Suprapubic skin (tissue), 4 donors: ENCODE measurements at regions not wholly inside any gene's neighbourhood (a gene's known extent, or its start where the extent isn't known, plus 50 kb on each side); places are given as distances from the start of the nearest gene placed in this dataset.
"Not testable (repeated sequence)": the region's sequence is repeated elsewhere in the genome, so short reads cannot be mapped to it uniquely, and the experiment has no call there.

Experiments
- DNase-seq, 2 donors: peaks; one replicate each; pipeline ENCODE4 v3.0.0-alpha.2; 2019; ENCODE audit warnings: low spot score in 2 of 2
- H3K27ac ChIP-seq: fragments of 200-600 bp; sonication (generic); one replicate; pipeline ENCODE4 v1.5.1; 2019
- H3K27me3 ChIP-seq: fragments of 200-600 bp; sonication (generic); one replicate; pipeline ENCODE4 v1.5.1; 2019
- H3K36me3 ChIP-seq: fragments of 200-600 bp; sonication (generic); one replicate; pipeline ENCODE4 v1.5.1; 2019
- H3K4me1 ChIP-seq: fragments of 200-600 bp; sonication (generic); one replicate; pipeline ENCODE4 v1.5.1; 2019
- H3K4me3 ChIP-seq: fragments of 200-600 bp; sonication (generic); one replicate; pipeline ENCODE4 v1.5.1; 2019; ENCODE audit warnings: mild to moderate bottlenecking
- H3K9me3 ChIP-seq: fragments of 200-600 bp; sonication (generic); one replicate; pipeline ENCODE4 v1.5.1; 2019
- EP300 ChIP-seq: sonication (generic); formaldehyde crosslinking; IDR thresholded peaks from one replicate; pipeline ENCODE4 v1.6.1; 2017; ENCODE audit warnings: antibody characterized with exemption
- POLR2A ChIP-seq, 2 donors: fragments of 450-650 bp; IDR thresholded peaks; one replicate each; pipeline ENCODE4 v1.6.1; 2017; ENCODE audit warnings: antibody characterized with exemption in 2 of 2, mild to moderate bottlenecking in 2 of 2, moderate library complexity in 2 of 2
- POLR2AphosphoS5 ChIP-seq, 3 donors: sonication (generic); formaldehyde crosslinking; IDR thresholded peaks; one replicate each; pipeline ENCODE4 v1.6.1; 2017; ENCODE audit warnings: antibody characterized with exemption in 3 of 3
- WGBS: methylation state at CpG from one replicate; pipeline ENCODE4 v1.1.5; 2018; 5-methylcytosine and 5-hydroxymethylcytosine counted together
- TF ChIP-seq, protein P1 (sequence below), 2 donors: fragments of 200-600 bp in 1 of 2; fragments of 450-650 bp in 1 of 2; sonication (generic) in 1 of 2; IDR thresholded peaks; one replicate each; pipeline ENCODE4 v1.5.1; 2016 to 2019; ENCODE audit warnings: antibody characterized with exemption in 2 of 2, mild to moderate bottlenecking in 1 of 2, moderate library complexity in 1 of 2

DNA sequence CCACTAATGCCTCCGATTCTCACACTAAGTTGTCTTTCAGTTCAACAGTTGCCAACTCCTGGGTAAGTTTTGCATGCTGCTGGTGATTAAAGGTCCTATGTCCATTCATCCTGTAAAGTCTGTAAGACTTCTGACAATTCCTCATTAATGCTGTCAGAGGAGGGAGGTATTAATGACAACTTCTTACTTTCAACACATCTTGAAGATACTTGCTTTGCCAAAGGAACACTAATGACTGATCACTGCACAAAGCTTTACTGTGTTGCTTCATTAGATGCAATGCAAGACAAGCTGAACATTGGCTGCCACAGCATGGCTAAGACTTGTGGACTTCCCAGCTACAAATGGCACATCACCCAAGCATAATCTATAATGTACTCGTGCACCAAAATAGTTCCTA is 114.6 kb upstream of the PRDX6 start:
- no peaks in the 10 kb centered on the region for H3K27me3 ChIP-seq
- TF ChIP-seq POLR2AphosphoS5 (IDR thresholded peaks at IDR 0.05) (no peak), POLR2A (IDR thresholded peaks at IDR 0.05) (no peak), EP300 (no peak)
- TF ChIP-seq, protein P1, sequence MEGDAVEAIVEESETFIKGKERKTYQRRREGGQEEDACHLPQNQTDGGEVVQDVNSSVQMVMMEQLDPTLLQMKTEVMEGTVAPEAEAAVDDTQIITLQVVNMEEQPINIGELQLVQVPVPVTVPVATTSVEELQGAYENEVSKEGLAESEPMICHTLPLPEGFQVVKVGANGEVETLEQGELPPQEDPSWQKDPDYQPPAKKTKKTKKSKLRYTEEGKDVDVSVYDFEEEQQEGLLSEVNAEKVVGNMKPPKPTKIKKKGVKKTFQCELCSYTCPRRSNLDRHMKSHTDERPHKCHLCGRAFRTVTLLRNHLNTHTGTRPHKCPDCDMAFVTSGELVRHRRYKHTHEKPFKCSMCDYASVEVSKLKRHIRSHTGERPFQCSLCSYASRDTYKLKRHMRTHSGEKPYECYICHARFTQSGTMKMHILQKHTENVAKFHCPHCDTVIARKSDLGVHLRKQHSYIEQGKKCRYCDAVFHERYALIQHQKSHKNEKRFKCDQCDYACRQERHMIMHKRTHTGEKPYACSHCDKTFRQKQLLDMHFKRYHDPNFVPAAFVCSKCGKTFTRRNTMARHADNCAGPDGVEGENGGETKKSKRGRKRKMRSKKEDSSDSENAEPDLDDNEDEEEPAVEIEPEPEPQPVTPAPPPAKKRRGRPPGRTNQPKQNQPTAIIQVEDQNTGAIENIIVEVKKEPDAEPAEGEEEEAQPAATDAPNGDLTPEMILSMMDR (IDR thresholded peaks at IDR 0.05) = no peak
- no peaks in the 10 kb centered on the region for H3K9me3 ChIP-seq
- no peak overlapping the region for H3K4me3 ChIP-seq
- H3K4me1 ChIP-seq = no peaks in the 10 kb centered on the region
- H3K36me3 ChIP-seq = no peaks in the 10 kb centered on the region
- no peak overlapping the region for H3K27ac ChIP-seq
- DNase-seq = no peak
- 90% methylated on average over 2 of the region's 2 CpGs for WGBS

DNA sequence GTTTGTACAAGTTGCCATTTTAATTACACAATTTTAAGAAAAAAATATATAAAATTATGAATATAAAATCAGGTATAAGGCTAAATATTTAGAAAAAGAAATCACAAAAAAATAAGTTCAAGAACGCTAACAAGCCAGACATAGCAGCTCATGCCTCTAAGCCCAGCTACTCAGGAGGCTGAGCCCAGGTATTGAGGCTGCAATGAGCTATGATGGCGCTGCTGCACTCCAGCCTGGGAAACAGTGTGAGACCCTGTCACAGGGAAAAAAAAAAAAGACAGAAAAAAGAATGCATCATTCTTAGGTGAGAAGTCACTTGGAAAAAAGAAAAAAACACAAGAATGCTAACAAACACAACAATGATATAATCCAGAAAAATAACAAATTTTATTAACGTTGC is 112.3 kb upstream of the PRDX6 start:
- WGBS = 85% methylated on average over 3 of the region's 3 CpGs
- no peak for TF ChIP-seq EP300
- TF ChIP-seq, protein P1 (IDR thresholded peaks at IDR 0.05) = no peak
- TF ChIP-seq POLR2A (IDR thresholded peaks at IDR 0.05) = no peak
- no peak for TF ChIP-seq POLR2AphosphoS5 (IDR thresholded peaks at IDR 0.05)

DNA sequence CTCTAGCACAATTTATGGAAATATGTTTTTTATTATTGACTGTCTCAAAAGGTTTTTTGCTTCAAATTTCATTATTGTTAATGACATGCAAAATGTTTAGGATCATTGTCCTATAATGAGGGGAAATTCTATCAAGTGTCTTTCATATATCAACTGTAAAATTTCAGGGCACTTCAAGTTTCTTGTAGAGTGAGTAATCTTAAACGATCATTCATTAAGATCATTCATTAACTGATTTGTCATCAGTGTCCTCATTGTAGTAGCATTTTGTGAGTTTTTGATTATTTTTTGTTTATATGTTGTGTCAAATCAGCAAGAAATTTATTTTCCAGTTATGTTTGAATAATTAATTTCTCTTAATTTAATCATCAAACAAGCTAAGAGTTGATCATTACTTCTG is 111.8 kb upstream of the PRDX6 start:
- TF ChIP-seq, protein P1 (IDR thresholded peaks at IDR 0.05) = no peak
- TF ChIP-seq EP300 (no peak), POLR2AphosphoS5 (IDR thresholded peaks at IDR 0.05) (no peak), POLR2A (IDR thresholded peaks at IDR 0.05) (no peak)
- Histone ChIP-seq H3K36me3 (no peaks in the 10 kb centered on the region), H3K27ac (no peak overlapping the region), H3K9me3 (no peaks in the 10 kb centered on the region), H3K27me3 (no peaks in the 10 kb centered on the region), H3K4me1 (no peaks in the 10 kb centered on the region), H3K4me3 (no peak overlapping the region)
- 85% methylated on average over 1 of the region's 1 CpG for WGBS
- DNase-seq = no peak

More for the DNA sequence above, 112.3 kb upstream of the PRDX6 start:
- no peaks in the 10 kb centered on the region for H3K4me1 ChIP-seq
- no peaks in the 10 kb centered on the region for H3K9me3 ChIP-seq
- H3K27ac ChIP-seq = no peak overlapping the region
- no peaks in the 10 kb centered on the region for H3K36me3 ChIP-seq
- no peaks in the 10 kb centered on the region for H3K27me3 ChIP-seq
- no peak for DNase-seq
- no peak overlapping the region for H3K4me3 ChIP-seq

DNA sequence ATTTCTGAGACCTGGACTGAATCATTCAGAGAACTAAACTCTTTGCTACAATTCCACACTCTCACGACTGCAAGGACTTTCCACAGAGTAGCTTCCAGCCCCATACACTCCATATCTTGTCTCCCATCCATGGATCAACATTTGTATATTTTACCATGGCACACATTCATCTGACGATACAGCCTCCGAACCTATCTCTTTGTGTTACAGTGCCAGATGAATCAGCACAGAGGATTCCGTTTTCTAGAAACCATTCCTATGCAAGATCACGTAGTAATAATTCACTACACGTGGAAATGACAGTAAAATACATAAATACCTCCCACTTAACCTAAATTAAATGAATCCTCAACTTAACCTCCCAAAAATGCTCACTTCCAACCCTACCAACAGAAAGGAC is 110.0 kb upstream of the PRDX6 start:
- no peaks in the 10 kb centered on the region for H3K36me3 ChIP-seq
- no peak overlapping the region for H3K4me3 ChIP-seq
- H3K27ac ChIP-seq = no peak overlapping the region
- DNase-seq = no peak
- H3K4me1 ChIP-seq = no peaks in the 10 kb centered on the region
- H3K27me3 ChIP-seq = no peaks in the 10 kb centered on the region
- 83% methylated on average over 6 of the region's 6 CpGs for WGBS
- H3K9me3 ChIP-seq = no peaks in the 10 kb centered on the region
- TF ChIP-seq, protein P1 (IDR thresholded peaks at IDR 0.05) = no peak
- TF ChIP-seq POLR2AphosphoS5 (IDR thresholded peaks at IDR 0.05) (no peak), EP300 (no peak), POLR2A (IDR thresholded peaks at IDR 0.05) (no peak)

DNA sequence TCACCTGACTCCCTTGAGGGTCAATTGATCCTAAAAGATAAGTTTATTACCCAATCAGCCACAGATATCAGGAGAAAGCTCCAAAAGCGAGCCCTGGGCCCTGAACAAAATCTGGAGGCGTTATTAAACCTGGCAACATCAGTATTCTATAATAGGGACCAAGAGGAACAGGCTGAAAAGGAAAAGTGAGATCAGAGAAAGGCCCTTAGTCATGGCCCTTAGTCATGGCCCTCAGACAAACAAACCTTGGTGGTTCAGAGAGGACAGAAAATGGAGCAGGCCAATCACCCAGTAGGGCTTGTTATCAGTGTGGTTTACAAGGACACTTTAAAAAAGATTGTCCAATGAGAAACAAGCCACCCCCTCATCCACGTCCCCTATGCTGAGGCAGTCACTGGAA is 106.5 kb upstream of the PRDX6 start:
- H3K4me3 ChIP-seq, H3K36me3 ChIP-seq, H3K4me1 ChIP-seq, H3K27ac ChIP-seq, H3K9me3 ChIP-seq, DNase-seq, H3K27me3 ChIP-seq: not testable (repeated sequence)
- 59% methylated on average over 3 of the region's 3 CpGs for WGBS

DNA sequence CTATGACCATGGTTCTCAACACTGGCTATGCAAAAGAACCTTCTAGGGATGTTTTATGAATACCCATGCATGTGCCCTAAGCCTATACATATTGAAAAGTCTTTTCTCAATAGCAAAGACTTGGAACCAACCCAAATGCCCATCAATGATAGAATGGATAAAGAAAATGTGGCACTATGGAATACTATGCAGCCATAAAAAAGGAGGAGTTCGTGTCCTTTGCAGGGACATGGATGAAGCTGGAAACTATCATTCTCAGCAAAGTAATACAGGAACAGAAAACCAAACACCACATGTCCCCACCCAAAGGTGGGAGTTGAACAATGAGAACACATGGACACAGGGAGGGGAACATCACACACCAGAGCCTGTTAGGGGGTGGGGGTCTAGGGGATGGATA is 101.1 kb upstream of the PRDX6 start:
- H3K9me3 ChIP-seq, H3K4me1 ChIP-seq, H3K27me3 ChIP-seq, H3K27ac ChIP-seq, H3K36me3 ChIP-seq, H3K4me3 ChIP-seq, DNase-seq: not testable (repeated sequence)
- 87% methylated on average over 1 of the region's 1 CpG for WGBS
